Kidney tubule cell (primary cell): ENCODE measurements at regions not wholly inside any gene's neighbourhood (a gene's known extent, or its start where the extent isn't known, plus 50 kb on each side); places are given as distances from the start of the nearest gene placed in this dataset.
"Not testable (repeated sequence)": the region's sequence is repeated elsewhere in the genome, so short reads cannot be mapped to it uniquely, and the experiment has no call there.

Experiments
- DNase-seq: peaks from one replicate; pipeline ENCODE4 v3.0.0-alpha.2; 2018; ENCODE audit warnings: low spot score

DNA sequence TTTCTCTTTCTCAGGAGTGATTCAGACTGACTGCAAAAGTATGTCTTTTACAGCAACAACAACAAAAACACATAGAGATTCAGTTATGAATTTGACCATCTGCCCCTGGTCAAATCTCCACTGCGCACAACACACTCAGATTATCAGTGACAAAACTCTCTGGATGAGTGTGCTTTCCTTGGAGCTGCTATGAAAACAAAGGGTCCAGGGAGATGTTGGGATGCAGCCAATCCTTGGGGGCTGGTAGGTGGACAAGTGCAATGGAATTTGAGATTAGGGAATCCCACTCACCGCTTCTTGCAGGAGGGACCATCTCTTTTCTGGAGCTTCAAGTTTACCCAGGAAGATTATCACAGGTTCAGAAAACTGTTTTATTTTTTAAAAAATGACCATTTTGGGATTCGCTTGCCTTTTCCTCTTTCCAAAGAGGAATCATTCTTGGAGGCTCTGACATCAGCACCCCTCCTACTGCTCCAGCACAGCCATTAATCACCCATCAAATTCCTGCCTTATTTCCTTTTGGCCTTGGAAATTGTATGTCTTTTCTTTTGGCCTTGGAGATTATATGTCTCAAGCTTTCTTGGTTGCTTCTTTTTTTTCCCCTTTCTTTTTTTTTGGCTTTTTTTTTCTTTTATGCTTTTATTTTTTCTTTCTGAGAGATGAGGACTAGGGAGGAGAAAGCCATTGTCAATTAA is 311.8 kb downstream of the TSHZ3 start:
- DNase-seq, result no peak

DNA sequence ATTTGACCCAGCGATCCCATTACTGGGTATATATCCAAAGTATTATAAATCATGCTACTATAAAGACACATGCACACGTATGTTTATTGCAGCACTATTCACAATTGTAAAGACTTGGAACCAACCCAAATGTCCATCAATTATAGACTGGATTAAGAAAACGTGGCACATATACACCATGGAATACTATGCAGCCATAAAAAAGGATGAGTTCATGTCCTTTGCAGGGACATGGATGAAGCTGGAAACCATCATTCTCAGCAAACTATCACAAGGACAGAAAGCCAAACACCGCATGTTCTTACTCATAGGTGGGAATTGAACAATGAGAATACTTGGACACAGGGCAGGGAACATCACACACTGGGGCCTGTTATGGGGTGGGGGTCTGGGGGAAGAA is 317.8 kb downstream of the TSHZ3 start:
- DNase-seq, result not testable (repeated sequence)

DNA sequence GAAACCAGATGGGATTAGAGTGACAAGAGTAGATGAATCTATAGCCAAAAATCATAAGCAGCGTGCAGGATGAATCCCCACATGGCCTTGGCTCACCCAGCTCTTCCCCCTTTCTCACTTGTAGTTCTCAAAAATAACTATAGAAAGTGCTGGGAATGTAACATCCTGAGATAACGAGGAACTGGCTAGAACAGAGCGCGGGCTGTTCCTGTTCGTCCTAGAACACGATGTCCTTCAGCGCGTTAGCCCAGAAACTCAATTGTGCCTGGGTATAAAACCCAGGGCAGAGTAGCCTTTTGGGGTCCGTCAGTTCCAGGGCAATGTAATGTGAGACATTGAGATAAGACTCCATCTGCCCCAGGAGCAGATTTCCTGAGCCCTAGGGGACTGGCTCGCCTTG is 326.2 kb downstream of the TSHZ3 start:
- DNase-seq, result no peak

DNA sequence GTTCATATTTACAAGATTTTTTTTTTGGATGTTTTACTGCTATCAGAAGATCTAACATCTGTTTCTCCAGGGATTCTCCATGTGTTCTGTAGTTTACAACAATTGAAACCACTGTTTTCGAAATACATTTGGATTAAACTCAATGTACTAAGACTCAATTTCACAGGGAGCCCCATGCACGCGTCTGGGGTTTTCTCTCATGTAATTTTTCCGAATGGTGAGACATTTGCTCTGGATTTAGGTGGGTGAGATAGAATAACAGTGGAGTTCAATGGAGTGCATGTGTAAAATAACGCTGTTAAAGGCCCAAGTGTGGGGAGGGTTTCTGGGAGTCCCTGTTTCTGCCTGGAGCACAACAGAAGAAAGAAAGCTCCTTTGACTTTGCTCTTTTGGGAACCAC is 330.3 kb downstream of the TSHZ3 start:
- DNase-seq, result no peak

DNA sequence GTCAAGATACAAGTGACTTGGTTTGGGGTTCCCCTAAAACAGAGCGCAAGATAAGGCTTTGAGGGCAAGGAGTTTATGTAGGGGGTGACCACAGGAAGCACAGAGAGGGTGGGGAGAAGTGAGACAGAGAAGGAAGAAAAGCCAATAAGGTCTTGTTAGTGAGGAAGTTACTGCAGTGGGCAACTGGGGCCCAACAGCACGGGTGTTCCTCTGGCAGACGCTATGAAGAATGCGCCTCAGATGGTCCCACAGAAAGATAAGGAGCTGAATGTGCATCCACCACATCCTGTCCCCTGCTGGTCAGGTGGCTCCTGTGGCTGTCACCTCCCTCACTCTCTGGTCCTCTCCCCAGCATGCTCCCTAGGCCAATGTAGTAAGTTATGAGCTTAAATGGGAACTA is 333.5 kb downstream of the TSHZ3 start:
- no peak for DNase-seq

DNA sequence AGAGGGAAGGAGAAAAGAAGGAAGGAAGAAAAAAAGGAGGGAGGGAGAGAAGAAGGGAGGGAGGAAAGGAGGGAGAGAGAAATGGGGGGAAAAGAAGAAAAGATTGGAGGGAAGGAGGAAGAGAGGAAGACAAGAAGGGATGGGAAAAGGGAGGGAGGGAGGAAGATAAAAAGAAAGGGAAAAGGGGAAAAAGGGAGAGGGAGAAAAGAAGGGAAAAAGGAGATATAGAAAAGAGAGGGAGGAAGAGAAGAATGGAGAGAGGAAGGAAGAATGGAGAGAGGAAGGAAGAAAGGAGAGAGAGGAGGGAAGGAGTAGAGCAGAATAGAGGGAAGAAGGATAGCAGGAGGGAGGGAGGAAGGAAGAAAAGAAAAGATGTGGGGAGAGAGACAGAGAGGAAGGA is 334.6 kb downstream of the TSHZ3 start:
- DNase-seq, result no peak

DNA sequence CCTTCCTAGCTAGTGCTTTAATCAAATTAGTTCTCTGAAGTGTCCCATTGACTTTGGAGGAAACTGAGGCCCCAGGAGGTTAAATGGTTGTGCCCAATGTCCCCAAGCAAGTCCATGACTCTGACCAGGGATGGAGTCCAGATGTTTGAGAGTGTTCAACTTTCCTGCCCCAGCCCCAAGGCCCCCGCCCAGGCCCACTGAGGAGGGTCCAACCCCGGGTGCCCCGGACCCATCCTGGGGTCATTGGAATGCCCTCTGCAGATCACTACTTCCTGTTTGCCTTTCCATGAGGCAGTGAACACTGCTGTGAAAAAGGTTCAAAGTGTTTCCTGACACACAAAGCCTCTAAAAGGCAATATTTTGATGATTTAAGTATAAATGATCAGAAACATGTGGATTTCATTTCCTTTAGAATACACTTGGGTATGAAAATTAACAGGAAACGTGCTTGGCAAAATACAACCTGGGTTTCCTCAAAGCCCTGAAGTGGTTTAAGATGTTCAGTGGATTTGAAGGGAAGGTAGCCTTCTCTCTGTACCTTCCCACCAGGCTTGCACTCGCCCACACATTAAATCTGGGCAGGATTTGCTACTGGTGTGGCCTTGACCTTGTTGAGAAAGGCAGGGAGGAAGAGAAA is 335.7 kb downstream of the TSHZ3 start:
- no peak for DNase-seq

DNA sequence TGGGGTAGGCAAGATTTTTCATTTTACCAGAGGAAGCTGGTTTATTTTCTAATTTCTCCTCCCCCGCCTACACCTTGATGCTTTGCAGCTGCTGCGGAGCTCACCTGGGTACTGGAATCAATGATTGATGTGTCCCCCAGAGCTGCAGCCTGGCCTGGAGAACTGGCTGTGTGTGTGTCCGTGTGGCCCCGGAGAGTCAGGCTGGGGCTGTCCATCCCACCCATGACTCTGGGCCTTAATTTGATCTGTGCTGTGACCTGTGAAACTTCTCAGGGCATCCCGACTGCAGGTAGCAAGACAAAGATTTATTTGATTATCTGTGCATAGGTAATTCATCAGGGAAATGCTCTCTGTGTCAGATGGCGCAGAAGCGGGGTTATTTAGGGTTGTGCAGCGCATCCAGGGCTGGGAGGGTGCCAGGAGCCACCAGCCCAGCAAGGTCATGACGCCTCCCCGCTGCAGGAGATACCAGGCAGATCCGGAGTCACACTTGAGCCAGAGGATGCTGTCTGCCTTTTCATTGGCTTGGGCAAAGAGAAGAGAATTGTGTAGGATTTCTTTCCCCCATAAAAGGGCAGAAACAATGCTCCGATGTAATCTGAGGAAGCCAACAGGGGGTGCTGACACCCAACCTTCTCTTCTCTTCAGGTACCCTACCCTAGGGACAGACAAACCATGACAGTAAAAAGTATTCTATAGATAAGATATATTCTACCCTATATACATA is 346.6 kb downstream of the TSHZ3 start:
- DNase-seq, result no peak

DNA sequence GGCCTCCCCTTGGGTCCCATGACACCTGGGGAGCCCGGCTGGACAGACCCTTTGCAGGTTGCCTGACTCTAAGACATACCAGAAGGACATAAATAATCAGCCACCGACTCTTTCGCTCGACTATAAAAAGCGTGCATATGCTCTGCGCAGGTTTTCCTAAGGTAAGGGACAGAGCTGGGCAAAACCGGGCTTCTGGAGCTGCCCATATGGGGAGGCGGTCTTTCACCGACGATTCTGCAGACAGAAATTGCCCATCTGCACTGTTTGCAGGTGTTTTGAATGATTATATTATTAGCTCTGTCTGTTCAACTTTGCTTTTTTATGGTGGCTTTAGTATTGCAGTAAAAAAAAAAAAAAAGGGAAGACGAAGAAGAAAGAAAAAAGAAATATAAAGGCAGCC is 347.2 kb downstream of the TSHZ3 start:
- DNase-seq, result no peak

DNA sequence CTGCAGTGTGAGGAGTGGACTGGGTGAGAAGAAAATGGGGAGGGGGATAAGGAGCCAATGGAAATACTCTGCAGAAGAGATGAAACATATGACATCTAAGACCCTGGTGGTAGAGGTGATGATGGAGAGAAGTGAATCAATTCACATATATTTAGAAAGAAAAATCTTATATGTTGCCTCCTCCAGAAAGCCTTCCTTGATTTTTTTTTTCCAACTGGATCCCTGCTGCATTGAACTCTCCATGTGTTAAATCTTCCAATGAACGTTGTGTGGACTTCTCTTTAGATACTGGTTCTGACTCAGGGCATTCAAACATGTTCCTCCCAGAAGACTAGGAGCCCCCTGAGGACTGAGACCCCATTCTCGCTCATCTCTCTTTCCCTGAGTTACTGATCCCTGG is 348.3 kb downstream of the TSHZ3 start:
- DNase-seq, result no peak

DNA sequence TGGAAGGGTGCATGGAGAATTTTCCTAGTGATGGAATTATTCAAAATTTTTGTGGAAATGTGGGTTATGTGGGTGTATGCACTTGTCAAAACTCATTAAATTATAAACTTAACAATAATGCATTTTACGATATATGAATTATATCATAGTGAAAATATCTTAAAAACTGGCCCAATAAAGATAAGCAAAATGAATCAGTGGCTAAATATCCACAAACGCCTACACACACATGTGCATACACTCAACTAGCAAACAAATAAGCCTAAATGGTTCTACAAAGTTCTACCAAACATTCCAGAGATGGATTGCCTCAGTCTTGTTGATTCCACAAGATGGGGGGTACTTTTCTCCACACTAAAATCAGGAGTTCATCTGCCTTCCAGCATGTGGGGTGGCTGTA is 349.5 kb downstream of the TSHZ3 start:
- DNase-seq, result no peak

DNA sequence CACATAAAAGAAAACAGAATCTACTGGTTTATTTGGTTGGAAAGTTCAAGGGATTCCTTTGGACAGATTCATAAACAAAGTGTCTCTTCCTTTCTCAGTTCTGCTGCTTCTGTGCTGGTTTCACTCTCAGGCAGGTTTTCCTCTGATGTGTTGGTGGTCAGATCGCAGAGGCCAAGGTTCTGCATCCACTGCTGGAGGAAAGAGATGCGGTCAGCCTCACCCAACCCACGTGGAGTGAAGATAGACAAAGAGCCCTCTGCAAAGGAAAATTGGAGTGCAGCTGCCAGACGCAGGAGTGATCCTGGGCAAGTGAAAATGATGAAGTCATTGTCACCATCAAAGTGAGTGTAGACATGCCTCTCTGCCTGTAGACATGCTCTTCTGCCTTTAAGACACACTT is 352.0 kb downstream of the TSHZ3 start:
- no peak for DNase-seq

DNA sequence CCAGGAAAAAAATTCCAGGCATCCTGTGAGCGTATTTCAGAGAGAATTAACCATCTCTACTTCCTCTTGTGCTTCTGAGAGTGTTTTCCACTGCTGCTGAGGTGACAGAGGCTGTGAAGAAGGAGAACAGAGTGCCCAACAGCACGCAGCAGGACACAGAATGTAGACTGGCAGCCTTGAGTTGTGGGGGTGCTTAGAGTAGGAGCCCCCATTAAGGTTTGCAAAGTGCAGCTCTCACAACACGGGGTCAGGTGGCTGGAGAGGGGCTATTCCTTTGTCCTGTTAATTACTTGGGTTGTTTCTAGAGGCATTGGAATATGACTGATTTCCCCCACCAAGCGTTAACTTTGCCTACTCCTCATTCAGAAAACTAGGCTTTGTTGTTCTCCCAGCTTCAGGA is 370.6 kb downstream of the TSHZ3 start:
- no peak for DNase-seq

DNA sequence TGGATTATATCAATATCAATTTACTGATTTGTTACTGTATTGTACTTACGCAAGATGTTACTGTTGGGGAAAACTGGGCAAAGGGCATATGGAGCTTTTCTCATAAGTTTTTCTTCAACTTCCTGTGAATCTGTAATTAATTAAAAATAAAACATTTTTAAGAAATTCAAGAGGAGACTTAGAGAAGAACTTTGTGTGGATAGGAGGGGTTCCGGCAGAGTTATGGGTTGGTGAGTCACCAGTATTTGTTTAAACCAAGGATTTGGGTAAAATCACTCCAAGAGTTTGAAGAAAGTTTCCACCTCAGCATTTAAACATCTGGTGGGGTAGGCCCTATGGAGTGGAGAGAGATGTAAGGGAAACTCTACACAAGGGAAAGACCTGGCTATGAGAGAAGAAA is 379.6 kb downstream of the TSHZ3 start:
- DNase-seq, result no peak

DNA sequence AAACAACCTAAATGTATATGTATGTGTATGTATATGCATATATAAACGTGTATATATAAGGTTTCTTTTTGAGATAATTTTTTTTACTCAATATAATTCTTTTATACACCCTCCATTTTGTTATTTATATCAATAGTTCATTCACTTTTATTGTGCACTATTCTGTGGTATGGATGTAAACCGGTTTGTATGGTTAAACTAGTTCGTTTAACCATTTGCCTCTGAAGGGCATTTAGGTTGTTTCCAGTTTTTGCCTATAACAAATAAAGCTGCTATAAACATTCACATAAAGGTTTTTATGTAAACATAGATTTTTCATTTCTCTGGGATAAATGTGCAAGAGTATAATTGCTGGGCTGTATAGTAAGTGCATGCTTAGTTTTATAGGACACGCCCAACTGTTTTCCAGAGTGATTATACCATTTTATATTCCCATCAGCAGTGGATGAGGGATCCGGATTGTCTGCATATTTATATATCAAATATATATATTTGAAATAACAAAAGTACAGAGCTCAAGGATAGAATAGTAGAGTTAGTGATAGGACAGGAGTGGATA is 380.3 kb downstream of the TSHZ3 start:
- DNase-seq, result no peak

DNA sequence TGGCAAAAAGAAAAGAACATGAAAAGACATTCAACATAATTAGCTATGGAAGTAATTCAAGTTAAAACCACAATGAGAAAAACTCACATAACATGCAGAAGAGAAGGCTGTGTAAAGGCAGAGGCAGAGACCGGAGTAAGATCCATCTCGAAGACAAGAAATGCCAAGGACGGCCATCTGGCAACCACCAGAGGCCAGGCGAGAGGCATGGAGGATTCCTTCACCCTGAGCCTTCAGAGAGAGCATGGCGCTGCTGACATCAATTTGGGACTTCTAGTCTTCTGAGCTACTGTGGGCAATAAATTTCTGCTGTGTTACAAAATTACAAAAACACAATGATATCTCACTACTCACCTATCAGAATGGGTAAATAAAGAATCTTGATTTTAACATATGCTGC is 381.0 kb downstream of the TSHZ3 start:
- no peak for DNase-seq

DNA sequence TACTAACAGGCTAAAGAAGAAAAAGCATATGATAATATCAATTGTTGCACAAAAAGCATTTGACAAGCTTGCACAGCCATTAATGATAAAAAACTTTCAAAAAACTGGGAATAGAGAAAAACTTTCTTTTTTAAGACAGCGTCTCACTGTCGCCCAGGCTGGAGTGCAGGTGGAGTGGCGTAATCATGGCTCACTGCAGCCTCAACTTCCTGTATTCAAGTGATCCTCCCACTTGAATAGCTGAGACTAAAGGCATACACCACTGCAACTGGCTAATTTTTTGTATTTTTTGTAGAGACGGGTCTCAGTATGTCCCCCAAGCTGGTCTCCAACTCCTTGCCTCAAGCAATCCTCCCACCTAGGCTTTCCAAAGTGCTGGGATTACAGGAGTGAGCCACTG is 382.8 kb downstream of the TSHZ3 start:
- no peak for DNase-seq

DNA sequence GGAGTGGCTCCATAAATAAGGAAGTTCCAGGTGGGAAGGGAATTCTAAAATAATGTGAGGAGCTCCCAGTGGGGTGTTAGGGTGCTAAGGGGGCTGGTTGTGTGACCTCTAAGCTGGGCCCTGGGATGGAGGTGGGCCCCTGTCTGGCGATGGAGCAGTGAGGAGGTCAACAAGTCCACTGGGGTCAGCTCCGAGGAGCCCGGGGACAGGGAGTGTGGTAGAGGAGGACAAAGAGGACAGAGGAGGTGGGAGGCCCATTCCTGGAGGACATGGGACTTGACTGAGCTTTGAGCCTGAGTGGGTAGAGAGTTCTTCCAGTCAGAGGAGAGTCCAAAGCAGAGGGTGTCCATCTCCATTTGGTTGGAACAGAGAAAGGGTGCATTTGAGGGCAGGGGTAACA is 390.2 kb downstream of the TSHZ3 start:
- DNase-seq, result no peak

DNA sequence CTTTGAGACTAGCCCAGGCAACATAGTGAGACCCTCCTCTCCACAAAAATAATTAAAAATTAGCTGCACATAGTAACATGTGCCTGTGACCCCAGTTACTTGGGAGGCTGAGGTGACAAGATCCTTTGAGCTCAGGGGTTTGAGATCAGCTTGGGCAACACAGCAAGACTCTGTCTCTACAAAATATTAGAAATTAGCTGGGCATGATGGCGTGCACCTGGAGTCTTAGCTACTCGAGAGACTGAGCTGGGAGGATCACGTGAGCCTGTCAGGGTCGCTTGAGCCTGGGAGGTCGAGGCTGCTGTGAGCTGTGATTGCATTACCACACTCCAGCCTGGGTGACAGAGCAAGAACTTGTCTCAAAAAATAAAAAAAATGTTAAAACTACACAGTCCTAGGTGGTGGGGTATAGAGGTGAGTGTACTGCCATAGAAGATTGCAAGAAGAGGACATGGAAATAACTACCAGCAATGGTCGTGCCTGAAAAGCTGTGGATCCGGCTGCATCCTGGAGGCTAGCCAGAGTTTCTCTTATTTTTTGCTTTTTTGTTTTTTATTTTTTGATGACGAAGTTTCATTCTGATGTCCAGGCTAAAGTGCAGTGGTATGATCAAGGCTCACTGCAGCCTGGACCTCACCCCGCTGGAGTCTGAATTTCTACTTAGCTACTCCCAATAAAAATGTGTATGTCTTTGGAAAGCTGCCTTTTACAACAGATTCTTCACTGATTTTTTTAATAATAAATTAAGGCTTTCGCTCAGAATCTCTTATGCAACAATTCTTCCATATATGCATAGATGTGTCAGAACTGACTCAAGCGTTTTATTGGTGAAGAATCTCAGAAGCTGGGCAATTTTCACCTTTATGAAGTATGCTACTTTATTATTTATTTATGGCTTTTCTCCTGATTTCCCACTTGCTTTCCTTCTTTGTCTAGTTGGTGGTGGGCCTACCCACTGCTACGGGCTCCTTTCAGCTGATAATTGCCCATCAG is 393.8 kb downstream of the TSHZ3 start:
- DNase-seq, result no peak

DNA sequence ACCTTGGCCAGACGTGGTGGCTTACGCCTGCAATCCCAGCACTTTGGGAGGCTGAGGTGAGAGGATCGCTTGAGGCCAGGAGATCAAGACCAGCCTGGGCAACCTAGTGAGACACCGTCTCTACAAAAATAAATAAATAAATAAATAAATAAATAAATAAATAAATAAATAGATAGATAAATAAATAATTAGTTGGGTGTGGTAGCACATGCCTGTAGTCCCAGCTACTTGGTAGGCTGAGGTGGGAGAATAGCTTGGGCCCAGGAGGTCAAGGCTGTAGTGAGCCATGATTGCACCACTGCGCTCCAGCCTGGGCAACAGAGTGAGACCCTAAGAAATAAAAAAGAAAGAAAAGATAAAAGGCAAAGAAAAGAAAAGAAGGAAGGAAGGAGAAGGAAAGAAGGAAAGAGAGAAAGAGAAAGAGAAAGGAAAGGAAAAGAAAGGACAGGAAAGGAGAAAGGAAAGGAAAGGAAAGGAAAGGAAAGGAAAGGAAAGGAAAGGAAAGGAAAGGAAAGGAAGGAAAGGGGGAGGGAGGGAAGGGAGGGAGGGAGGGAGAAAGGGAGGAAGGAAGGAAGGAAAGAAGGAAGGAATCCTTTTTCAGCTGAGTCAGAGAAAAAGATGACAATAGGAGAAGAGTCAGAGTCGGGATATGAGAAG is 404.8 kb downstream of the TSHZ3 start:
- DNase-seq, result not testable (repeated sequence)

DNA sequence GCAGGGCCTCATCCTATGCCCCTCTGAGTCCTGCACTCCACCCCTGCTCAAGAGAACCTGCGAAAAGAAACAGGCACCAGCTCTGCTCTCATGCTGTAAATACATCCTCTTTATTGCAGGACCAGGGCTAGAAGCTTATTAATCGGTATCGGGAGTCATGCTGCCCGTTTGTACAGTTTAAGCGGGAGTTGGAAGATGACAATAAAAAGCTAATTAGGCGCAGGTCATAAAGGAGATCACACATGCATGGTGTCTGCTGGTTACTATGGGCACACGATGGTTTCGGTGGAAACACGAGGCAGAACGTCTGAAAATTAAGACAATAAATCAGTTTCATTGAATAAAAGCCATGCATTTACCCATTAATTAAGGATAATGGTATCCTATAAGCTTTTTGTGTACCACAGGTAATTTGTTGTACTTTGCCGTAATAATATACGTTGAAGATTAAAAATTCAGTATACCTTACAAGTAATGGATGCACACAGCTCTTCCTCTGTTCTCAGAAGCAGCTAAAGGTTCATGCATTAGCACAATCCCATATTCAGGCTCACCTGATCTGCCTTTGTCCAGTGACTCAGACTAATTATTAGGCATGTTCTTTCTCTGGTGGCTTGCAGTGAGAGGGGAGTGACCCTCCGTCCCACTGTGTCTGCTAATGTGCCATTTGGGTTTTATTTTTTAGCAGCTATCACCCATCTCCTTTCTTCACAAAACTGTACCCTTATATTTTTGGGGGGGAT is 406.0 kb downstream of the TSHZ3 start:
- DNase-seq, result no peak
